ENCODE measurements at regions not wholly inside any gene's neighbourhood (a gene's known extent, or its start where the extent isn't known, plus 50 kb on each side); places are given as distances from the start of the nearest gene placed in this dataset.
"Not testable (repeated sequence)": the region's sequence is repeated elsewhere in the genome, so short reads cannot be mapped to it uniquely, and the experiment has no call there.

GRCh38 chr9:67410606-67411220 lies 418.4 kb upstream of the SPATA31A3 start:
- H4K20me1 ChIP-seq (ENCODE audit: insufficient read depth, low read length); H3K4me3 Mint-ChIP-seq; H3K27ac ChIP-seq (ENCODE audit: low read depth in 1 of 2, low read length in 2 of 2); H3K4me1 Mint-ChIP-seq; H3K27me3 Mint-ChIP-seq (ENCODE audit: low read depth in 3 of 3); H3K9me3 ChIP-seq (replicated peaks in 1 of 2; ENCODE audit: control insufficient read depth in 1 of 2, insufficient read depth in 1 of 2, low read length in 2 of 2); H3K9ac ChIP-seq (ENCODE audit: insufficient read depth, low read length, poor library complexity, severe bottlenecking); H3K79me2 ChIP-seq (ENCODE audit: insufficient read depth, low read length); H3K36me3 Mint-ChIP-seq; H3K27ac Mint-ChIP-seq; H3K27me3 ChIP-seq (ENCODE audit: control insufficient read depth in 2 of 2, insufficient read depth in 2 of 2, low read length in 2 of 2); DNase-seq; H3K4me3 ChIP-seq (replicated peaks in 1 of 3; ENCODE audit: low read depth in 2 of 3, low read length in 3 of 3); intact Hi-C loops (cut with micrococcal nuclease); H3K36me3 ChIP-seq (replicated peaks in 1 of 2; ENCODE audit: control insufficient read depth in 1 of 2, insufficient read depth in 2 of 2, low read length in 2 of 2); H3K9me3 Mint-ChIP-seq; H3K4me2 ChIP-seq (replicated peaks; ENCODE audit: extremely low read depth, low read length, poor library complexity, severe bottlenecking); H3K4me1 ChIP-seq (ENCODE audit: control insufficient read depth in 1 of 2, insufficient read depth in 2 of 2, low read length in 2 of 2); H2AFZ ChIP-seq (ENCODE audit: insufficient read depth, low read depth, low read length, poor library complexity, severe bottlenecking): not testable (repeated sequence)
- no CpG with 5 or more reads among the region's 7 CpGs for WGBS (ENCODE audit: insufficient coverage)

GRCh38 chr9:67403739-67404138 lies 411.4 kb upstream of the SPATA31A3 start:
- H3K4me1 Mint-ChIP-seq; H3K27ac Mint-ChIP-seq; H3K27me3 ChIP-seq (ENCODE audit: control insufficient read depth in 2 of 2, insufficient read depth in 2 of 2, low read length in 2 of 2); H3K79me2 ChIP-seq (ENCODE audit: insufficient read depth, low read length); H3K27ac ChIP-seq (ENCODE audit: low read depth in 1 of 2, low read length in 2 of 2); H3K9me3 Mint-ChIP-seq; H3K9me3 ChIP-seq (replicated peaks in 1 of 2; ENCODE audit: control insufficient read depth in 1 of 2, insufficient read depth in 1 of 2, low read length in 2 of 2); H4K20me1 ChIP-seq (ENCODE audit: insufficient read depth, low read length); DNase-seq; H3K4me3 Mint-ChIP-seq; H3K36me3 Mint-ChIP-seq; H3K4me2 ChIP-seq (replicated peaks; ENCODE audit: extremely low read depth, low read length, poor library complexity, severe bottlenecking); intact Hi-C loops (cut with micrococcal nuclease); H3K4me3 ChIP-seq (replicated peaks in 1 of 3; ENCODE audit: low read depth in 2 of 3, low read length in 3 of 3); H2AFZ ChIP-seq (ENCODE audit: insufficient read depth, low read depth, low read length, poor library complexity, severe bottlenecking); H3K9ac ChIP-seq (ENCODE audit: insufficient read depth, low read length, poor library complexity, severe bottlenecking); H3K36me3 ChIP-seq (replicated peaks in 1 of 2; ENCODE audit: control insufficient read depth in 1 of 2, insufficient read depth in 2 of 2, low read length in 2 of 2); H3K4me1 ChIP-seq (ENCODE audit: control insufficient read depth in 1 of 2, insufficient read depth in 2 of 2, low read length in 2 of 2); H3K27me3 Mint-ChIP-seq (ENCODE audit: low read depth in 3 of 3): not testable (repeated sequence)
- no CpG with 5 or more reads among the region's 4 CpGs for WGBS (ENCODE audit: insufficient coverage)

- H3K4me1 Mint-ChIP-seq; H3K9me3 Mint-ChIP-seq; H3K36me3 ChIP-seq (replicated peaks in 1 of 2; ENCODE audit: control insufficient read depth in 1 of 2, insufficient read depth in 2 of 2, low read length in 2 of 2); intact Hi-C loops (cut with micrococcal nuclease); H3K4me3 Mint-ChIP-seq; H3K27ac ChIP-seq (ENCODE audit: low read depth in 1 of 2, low read length in 2 of 2); H2AFZ ChIP-seq (ENCODE audit: insufficient read depth, low read depth, low read length, poor library complexity, severe bottlenecking); H3K27ac Mint-ChIP-seq; H3K36me3 Mint-ChIP-seq; DNase-seq; H3K79me2 ChIP-seq (ENCODE audit: insufficient read depth, low read length); H3K27me3 Mint-ChIP-seq (ENCODE audit: low read depth in 3 of 3); H3K4me2 ChIP-seq (replicated peaks; ENCODE audit: extremely low read depth, low read length, poor library complexity, severe bottlenecking); H3K4me1 ChIP-seq (ENCODE audit: control insufficient read depth in 1 of 2, insufficient read depth in 2 of 2, low read length in 2 of 2); H3K4me3 ChIP-seq (replicated peaks in 1 of 3; ENCODE audit: low read depth in 2 of 3, low read length in 3 of 3); H3K9me3 ChIP-seq (replicated peaks in 1 of 2; ENCODE audit: control insufficient read depth in 1 of 2, insufficient read depth in 1 of 2, low read length in 2 of 2); H3K9ac ChIP-seq (ENCODE audit: insufficient read depth, low read length, poor library complexity, severe bottlenecking); H3K27me3 ChIP-seq (ENCODE audit: control insufficient read depth in 2 of 2, insufficient read depth in 2 of 2, low read length in 2 of 2); H4K20me1 ChIP-seq (ENCODE audit: insufficient read depth, low read length): not testable (repeated sequence)
- no CpG with 5 or more reads among the region's 2 CpGs for WGBS (ENCODE audit: insufficient coverage)
Measured at GRCh38 chr9:67397731-67398130, 405.4 kb upstream of the SPATA31A3 start.

GRCh38 chr9:67394782-67395181 lies 402.4 kb upstream of the SPATA31A3 start:
- H3K9me3 Mint-ChIP-seq; H3K9me3 ChIP-seq (replicated peaks in 1 of 2; ENCODE audit: control insufficient read depth in 1 of 2, insufficient read depth in 1 of 2, low read length in 2 of 2); H3K27me3 ChIP-seq (ENCODE audit: control insufficient read depth in 2 of 2, insufficient read depth in 2 of 2, low read length in 2 of 2); H3K36me3 Mint-ChIP-seq; H3K4me3 ChIP-seq (replicated peaks in 1 of 3; ENCODE audit: low read depth in 2 of 3, low read length in 3 of 3); H2AFZ ChIP-seq (ENCODE audit: insufficient read depth, low read depth, low read length, poor library complexity, severe bottlenecking); H4K20me1 ChIP-seq (ENCODE audit: insufficient read depth, low read length); H3K4me1 Mint-ChIP-seq; H3K4me3 Mint-ChIP-seq; H3K9ac ChIP-seq (ENCODE audit: insufficient read depth, low read length, poor library complexity, severe bottlenecking); intact Hi-C loops (cut with micrococcal nuclease); H3K79me2 ChIP-seq (ENCODE audit: insufficient read depth, low read length); H3K27ac ChIP-seq (ENCODE audit: low read depth in 1 of 2, low read length in 2 of 2); H3K27me3 Mint-ChIP-seq (ENCODE audit: low read depth in 3 of 3); H3K36me3 ChIP-seq (replicated peaks in 1 of 2; ENCODE audit: control insufficient read depth in 1 of 2, insufficient read depth in 2 of 2, low read length in 2 of 2); H3K4me1 ChIP-seq (ENCODE audit: control insufficient read depth in 1 of 2, insufficient read depth in 2 of 2, low read length in 2 of 2); H3K27ac Mint-ChIP-seq; H3K4me2 ChIP-seq (replicated peaks; ENCODE audit: extremely low read depth, low read length, poor library complexity, severe bottlenecking); DNase-seq: not testable (repeated sequence)
- WGBS (ENCODE audit: insufficient coverage), result no CpG with 5 or more reads among the region's 5 CpGs

Measured in CD14-positive monocyte (primary cell).